WTC11 (cell line): ENCODE measurements at regions not wholly inside any gene's neighbourhood (a gene's known extent, or its start where the extent isn't known, plus 50 kb on each side); places are given as distances from the start of the nearest gene placed in this dataset.

ENCODE experiments used
- CTCF ChIP-seq: fragments of 200-600 bp; IDR thresholded peaks from 2 replicates; pipeline ENCODE4 v1.8.0; 2022; ENCODE audit warnings: antibody characterized with exemption
- MLX ChIP-seq: sonication (generic); formaldehyde crosslinking; IDR thresholded peaks from 2 replicates; pipeline ENCODE4 v1.8.1; 2023; ENCODE audit warnings: mild to moderate bottlenecking, missing genetic modification reagents, moderate library complexity
- USF2 ChIP-seq: sonication (generic); formaldehyde crosslinking; IDR thresholded peaks from 2 replicates; pipeline ENCODE4 v1.8.1; 2023; ENCODE audit warnings: mild to moderate bottlenecking, missing genetic modification reagents, moderate library complexity

DNA sequence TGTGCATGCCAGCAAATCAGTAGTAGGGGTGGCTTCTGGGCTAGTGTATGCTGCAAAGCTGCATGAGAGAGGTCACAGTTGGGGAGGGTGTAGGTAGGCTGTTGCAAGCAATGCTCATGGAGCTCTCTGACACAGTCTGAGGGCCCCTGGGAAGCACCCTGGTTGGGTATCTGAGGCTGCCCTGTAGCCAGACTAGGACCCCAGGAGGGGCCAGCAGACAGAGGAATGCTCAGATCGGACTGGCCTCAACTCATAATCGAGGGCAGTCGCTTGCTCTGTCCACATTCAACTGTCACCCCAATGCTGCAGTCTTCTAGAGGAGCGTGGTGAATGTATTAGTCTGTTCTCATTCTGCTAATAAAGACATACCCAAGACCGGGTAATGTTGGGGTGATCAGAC lies 204.0 kb upstream of the ALG10 start:
- TF ChIP-seq CTCF (no peak), USF2 (CRISPR knock-in tag) (no peak), MLX (CRISPR knock-in tag) (no peak)
